ENCODE measurements at regions not wholly inside any gene's neighbourhood (a gene's known extent, or its start where the extent isn't known, plus 50 kb on each side); places are given as distances from the start of the nearest gene placed in this dataset.

- H3K27ac Mint-ChIP-seq, result no peak overlapping the region
Observed at GRCh38 chr13:36753176-36753575, 65.8 kb upstream of the RFXAP start.

GRCh38 chr13:36758345-36758744 lies 60.7 kb upstream of the RFXAP start:
- Histone ChIP-seq H2AFZ (ENCODE audit: insufficient read depth, low read depth, low read length, poor library complexity, severe bottlenecking) (no peak overlapping the region), H3K9ac (ENCODE audit: insufficient read depth, low read length, poor library complexity, severe bottlenecking) (no peak overlapping the region), H4K20me1 (ENCODE audit: insufficient read depth, low read length) (no peaks in the 10 kb centered on the region), H3K27me3 (ENCODE audit: control insufficient read depth in 2 of 2, insufficient read depth in 2 of 2, low read length in 2 of 2) (no peaks in the 10 kb centered on the region), H3K36me3 (replicated peaks in 1 of 2; ENCODE audit: control insufficient read depth in 1 of 2, insufficient read depth in 2 of 2, low read length in 2 of 2) (no peaks in the 10 kb centered on the region), H3K4me2 (replicated peaks; ENCODE audit: extremely low read depth, low read length, poor library complexity, severe bottlenecking) (no peak overlapping the region), H3K9me3 (replicated peaks in 1 of 2; ENCODE audit: control insufficient read depth in 1 of 2, insufficient read depth in 1 of 2, low read length in 2 of 2) (no peaks in the 10 kb centered on the region), H3K4me1 (ENCODE audit: control insufficient read depth in 1 of 2, insufficient read depth in 2 of 2, low read length in 2 of 2) (no peaks in the 10 kb centered on the region), H3K79me2 (ENCODE audit: insufficient read depth, low read length) (no peaks in the 10 kb centered on the region), H3K27ac (ENCODE audit: low read depth in 1 of 2, low read length in 2 of 2) (no peak overlapping the region), H3K4me3 (replicated peaks in 1 of 3; ENCODE audit: low read depth in 2 of 3, low read length in 3 of 3) (no peak overlapping the region)
- H3K9me3 Mint-ChIP-seq, result peaks cover 0 to 7% (median 4%) of the 10 kb centered on the region in 7 donors
- H3K4me1 Mint-ChIP-seq, result no peaks in the 10 kb centered on the region
- no peak for TF ChIP-seq CTCF (IDR thresholded peaks at IDR 0.05)
- no peak overlapping the region for H3K27ac Mint-ChIP-seq
- intact Hi-C loops (cut with micrococcal nuclease), result no loop called here
- DNase-seq, result no peak
- peaks cover 0 to 4% (median 3%) of the 10 kb centered on the region in 3 donors for H3K27me3 Mint-ChIP-seq (ENCODE audit: low read depth in 3 of 3)
- no peaks in the 10 kb centered on the region for H3K36me3 Mint-ChIP-seq
- no CpG with 5 or more reads among the region's 1 CpG for WGBS (ENCODE audit: insufficient coverage)
- H3K4me3 Mint-ChIP-seq, result no peak overlapping the region

More at GRCh38 chr13:36753176-36753575, 65.8 kb upstream of the RFXAP start:
- no peaks in the 10 kb centered on the region for H3K79me2 ChIP-seq (ENCODE audit: insufficient read depth, low read length)
- H3K4me3 Mint-ChIP-seq, result no peak overlapping the region
- H3K36me3 ChIP-seq (replicated peaks in 1 of 2; ENCODE audit: control insufficient read depth in 1 of 2, insufficient read depth in 2 of 2, low read length in 2 of 2), result no peaks in the 10 kb centered on the region
- no peak overlapping the region for H3K27ac ChIP-seq (ENCODE audit: low read depth in 1 of 2, low read length in 2 of 2)
- H3K4me2 ChIP-seq (replicated peaks; ENCODE audit: extremely low read depth, low read length, poor library complexity, severe bottlenecking), result no peak overlapping the region
- no peak for TF ChIP-seq CTCF (IDR thresholded peaks at IDR 0.05)
- no peak overlapping the region for H2AFZ ChIP-seq (ENCODE audit: insufficient read depth, low read depth, low read length, poor library complexity, severe bottlenecking)
- no peak overlapping the region for H3K4me3 ChIP-seq (replicated peaks in 1 of 3; ENCODE audit: low read depth in 2 of 3, low read length in 3 of 3)
- H3K27me3 Mint-ChIP-seq (ENCODE audit: low read depth in 3 of 3), result no peaks in the 10 kb centered on the region
- H3K4me1 ChIP-seq (ENCODE audit: control insufficient read depth in 1 of 2, insufficient read depth in 2 of 2, low read length in 2 of 2), result no peaks in the 10 kb centered on the region
- H3K9me3 ChIP-seq (replicated peaks in 1 of 2; ENCODE audit: control insufficient read depth in 1 of 2, insufficient read depth in 1 of 2, low read length in 2 of 2), result no peaks in the 10 kb centered on the region
- H3K36me3 Mint-ChIP-seq, result no peaks in the 10 kb centered on the region
- H3K9ac ChIP-seq (ENCODE audit: insufficient read depth, low read length, poor library complexity, severe bottlenecking), result no peak overlapping the region
- no peak for DNase-seq
- peaks cover 0 to 6% (median 0%) of the 10 kb centered on the region in 7 donors for H3K9me3 Mint-ChIP-seq
- H4K20me1 ChIP-seq (ENCODE audit: insufficient read depth, low read length), result no peaks in the 10 kb centered on the region
- no peaks in the 10 kb centered on the region for H3K4me1 Mint-ChIP-seq
- intact Hi-C loops (cut with micrococcal nuclease), result no loop called here
- no peaks in the 10 kb centered on the region for H3K27me3 ChIP-seq (ENCODE audit: control insufficient read depth in 2 of 2, insufficient read depth in 2 of 2, low read length in 2 of 2)

Data from CD14-positive monocyte (primary cell).